NCI-H748 (cell line): ENCODE measurements at regions not wholly inside any gene's neighbourhood (a gene's known extent, or its start where the extent isn't known, plus 50 kb on each side); places are given as distances from the start of the nearest gene placed in this dataset.

ENCODE experiments used
- DNase-seq: peaks from one replicate; lab custom pipeline; 2025; ENCODE audit not compliant: unreplicated experiment; lab: John Stamatoyannopoulos, UW

- DNase-seq: no peak
These were observed 135.5 kb upstream of the SORCS3 start for GRCh38 chr10:104505521-104506042.

DNA sequence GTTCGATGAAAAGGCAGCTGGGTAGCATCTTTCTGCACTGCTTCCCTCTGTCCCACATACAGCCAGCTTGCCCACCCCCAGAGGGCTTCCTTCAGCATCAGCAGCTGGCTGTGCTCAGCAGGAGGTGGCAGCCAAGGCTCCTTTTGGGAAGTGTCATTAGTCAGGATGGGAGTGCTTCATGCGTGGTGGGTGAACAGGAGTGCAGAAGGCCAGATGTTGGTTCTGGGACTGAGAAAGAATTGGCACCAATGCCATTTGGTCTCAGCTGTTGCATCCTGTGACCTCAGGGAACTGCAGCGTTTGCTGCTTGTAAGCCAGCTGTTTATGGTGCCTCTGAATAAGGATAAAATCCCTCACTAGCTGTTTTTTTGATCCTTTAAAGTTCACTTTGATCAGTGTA, 131.1 kb upstream of the SORCS3 start:
- no peak for DNase-seq

DNA sequence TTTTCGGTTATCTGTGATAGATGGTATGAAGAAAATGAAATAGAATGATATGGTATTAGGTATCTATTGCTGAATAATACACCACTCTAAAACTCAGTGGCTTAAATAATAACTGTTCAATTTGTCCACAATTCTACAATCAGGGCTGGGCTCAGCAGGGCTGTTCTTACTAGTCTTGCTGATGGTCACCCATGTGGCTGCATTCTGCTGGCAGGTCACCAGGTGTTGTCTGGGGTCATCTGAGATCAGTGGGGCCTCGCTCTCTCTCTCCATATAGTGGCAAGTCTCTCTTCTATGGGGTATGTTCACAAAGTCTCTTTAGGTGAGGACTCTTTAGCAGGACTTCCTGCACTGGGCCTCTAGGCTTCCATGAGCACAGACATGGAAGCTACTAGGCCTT, 130.4 kb upstream of the SORCS3 start:
- no peak for DNase-seq

GRCh38 chr10:104512800-104513199, 128.3 kb upstream of the SORCS3 start:
- DNase-seq: no peak

DNA sequence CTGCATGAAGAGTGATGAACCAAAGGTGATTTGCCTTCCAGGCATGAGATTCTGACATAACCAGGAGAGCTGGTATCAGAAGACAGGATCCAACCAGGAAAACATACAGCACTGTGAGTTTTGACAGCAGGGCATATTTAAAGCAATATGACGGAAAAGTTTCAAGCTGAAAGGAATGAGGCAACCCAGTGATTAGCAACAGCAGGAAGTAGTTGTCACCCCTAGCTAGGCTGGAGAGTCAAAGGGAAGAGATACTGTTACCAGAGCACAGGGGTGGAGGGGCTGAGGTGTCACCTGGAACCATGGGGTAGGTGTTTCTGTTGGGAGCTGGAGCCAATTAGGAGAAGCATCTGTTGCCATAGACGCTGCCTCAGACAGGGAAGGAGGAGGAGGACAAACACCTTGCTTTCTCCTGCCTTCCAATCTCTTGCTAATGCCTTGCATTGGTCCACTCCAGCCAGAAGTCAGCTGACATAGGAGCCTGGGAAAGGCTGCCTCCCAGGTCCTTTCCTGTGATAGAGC, 125.4 kb upstream of the SORCS3 start:
- DNase-seq: peak; percentile 37

DNA sequence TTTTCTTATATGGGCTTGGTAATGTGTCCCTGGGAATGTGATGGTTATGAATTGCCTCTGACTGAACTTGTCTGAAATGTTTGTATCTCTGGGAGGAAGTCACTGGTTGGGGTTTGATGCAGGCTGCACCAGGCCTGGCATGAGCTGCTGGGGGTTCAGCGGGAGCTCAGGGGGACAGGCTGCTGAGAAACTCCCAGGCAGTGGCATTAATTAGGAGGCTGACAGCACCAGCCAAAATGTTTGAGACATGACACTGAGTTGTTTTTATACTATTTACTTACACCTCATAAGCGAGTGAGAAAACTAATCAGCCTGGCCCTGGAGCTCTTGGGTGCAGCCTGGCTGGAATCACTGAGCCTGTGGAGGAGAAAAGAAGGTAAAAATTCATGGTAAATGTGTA, 124.1 kb upstream of the SORCS3 start:
- no peak for DNase-seq

- DNase-seq: no peak
These were observed 123.1 kb upstream of the SORCS3 start for GRCh38 chr10:104517946-104518345.

- DNase-seq: no peak
These were observed 122.2 kb upstream of the SORCS3 start for GRCh38 chr10:104518891-104519290.

DNA sequence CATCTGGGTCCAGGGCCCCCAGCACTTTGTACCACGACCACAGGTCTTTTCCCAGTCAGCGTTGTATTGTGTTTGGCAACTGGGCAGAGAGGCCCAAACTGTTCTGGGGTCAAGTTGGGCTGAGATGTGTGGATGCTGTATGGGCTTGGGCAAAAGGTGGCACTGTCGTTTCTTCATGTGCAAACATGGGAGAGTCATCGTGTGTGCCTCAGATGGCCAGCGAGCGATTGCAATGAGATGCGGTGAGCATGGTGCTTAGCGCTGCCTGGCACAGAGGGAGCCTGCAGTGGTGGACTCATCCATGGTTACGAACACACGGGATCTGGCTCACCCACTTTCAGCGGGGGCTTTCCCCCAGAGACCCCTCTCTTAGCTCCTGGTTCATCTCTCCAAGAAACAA, 120.4 kb upstream of the SORCS3 start:
- no peak for DNase-seq

DNA sequence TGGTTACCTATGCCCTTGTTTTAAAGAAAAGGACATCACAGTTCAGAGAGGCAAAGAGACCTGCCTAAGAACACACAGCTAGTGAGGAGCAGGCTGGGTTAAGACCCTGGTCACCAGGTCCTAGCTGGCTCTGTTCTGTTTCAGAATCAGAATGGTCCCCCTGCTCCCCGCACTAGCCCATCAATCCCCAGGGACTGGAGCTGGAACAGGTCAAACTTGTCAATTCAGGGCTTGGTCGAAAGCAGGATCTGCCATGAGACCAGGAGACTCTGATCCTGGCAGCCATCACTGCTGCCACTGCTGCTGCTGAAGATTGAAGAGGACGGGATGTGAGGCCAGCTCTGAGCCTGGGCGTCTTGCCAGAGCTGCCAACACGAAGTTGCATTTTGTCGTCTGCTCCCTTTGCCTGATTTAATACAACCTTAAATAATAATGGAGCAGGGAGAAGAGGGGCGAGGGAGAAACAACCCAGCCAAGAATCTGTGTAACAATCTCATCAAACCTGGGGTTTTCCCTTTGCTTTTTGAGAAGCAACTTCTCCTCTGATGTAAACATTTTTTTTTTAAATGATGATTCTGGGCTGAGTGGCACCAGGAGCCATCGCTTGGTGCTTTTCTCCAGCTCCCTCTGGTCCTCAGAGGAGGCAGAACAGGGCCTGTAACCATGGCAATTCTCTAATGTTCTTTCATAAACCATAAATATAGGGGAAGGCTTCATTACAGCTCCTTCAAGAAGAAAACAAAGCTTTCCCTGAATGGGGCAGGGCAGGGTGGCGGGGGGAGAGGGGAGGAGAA, 119.0 kb upstream of the SORCS3 start:
- peak; percentile 5 for DNase-seq

GRCh38 chr10:104526188-104526587, 114.9 kb upstream of the SORCS3 start:
- DNase-seq: no peak

DNA sequence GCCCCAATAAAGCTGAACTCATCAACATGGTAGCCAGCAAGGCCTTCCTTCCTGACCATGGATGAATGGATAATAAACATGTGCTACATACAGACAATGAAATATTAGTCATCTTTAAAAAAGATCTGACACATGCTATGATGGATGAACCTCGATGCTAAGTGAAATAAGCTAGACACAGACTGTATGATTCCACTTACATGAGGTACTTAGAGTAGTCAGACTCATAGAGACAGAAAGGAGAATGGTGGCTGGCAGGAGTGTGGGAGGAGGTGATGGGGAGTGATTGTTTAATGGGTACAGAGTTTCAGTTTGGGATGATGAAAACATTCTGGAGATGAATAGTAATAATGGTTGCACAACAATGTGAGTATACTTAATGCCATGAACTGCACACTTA, 114.1 kb upstream of the SORCS3 start:
- DNase-seq: no peak

DNA sequence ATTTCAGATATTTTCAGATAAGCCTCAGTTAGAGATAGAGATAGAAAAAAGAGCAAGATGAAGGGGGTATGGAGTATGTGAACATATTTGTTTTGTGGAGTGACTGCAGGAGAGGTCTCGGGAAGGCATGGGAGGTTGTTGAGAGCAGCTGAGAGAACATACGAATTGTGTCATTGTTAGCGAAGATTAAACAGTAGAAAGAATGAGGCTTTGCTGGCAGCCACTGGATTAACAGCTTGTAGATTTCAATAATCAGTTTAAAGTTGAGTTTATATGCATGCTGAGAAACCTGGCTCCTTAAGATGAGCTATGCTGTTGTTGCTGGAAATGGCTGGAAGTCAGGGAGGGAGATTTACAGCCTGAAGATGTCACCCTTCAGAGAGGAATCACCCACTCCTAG, 100.9 kb upstream of the SORCS3 start:
- DNase-seq: no peak

GRCh38 chr10:104541820-104542219, 99.3 kb upstream of the SORCS3 start:
- DNase-seq: no peak

DNA sequence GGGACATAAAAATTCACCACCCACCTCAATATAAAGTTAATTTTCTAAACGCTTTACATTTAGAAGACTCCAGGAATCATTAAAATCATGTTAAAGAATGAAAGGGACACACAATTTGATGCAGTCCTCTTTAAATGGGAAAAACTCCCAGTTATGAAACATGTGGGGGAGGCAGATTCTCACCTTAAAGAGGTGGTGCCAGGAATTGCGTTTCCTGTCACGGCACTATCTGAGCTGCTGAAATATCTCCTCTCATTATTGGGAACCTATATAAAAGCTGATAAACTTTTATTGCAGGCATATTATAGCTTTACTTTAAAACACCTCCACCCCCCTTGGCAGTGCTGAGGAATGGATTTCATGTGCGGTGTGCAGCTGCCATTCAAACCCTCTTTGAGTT, 94.8 kb upstream of the SORCS3 start:
- no peak for DNase-seq

- DNase-seq: no peak
These were observed 94.3 kb upstream of the SORCS3 start for GRCh38 chr10:104546756-104547155.

GRCh38 chr10:104548090-104548489, 93.0 kb upstream of the SORCS3 start:
- no peak for DNase-seq

DNA sequence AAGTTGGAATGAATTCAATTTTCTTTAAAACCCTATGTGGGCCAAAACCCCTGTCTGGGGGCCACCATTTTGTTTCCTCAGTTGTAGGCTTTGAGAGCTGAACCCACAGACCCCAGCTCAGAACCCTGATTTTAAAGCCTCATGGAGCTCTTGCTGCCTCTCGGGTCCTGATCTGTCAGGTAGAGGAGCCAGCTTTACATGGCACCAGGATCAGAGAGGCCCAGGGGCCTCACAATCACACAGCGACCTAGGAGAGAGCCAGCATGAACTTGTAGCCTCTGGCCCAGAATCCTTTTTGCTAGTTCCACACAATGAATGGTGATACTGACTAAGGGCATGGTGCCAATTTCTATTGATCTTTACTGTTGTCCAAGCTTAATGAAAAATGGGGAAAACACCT, 84.3 kb upstream of the SORCS3 start:
- no peak for DNase-seq

GRCh38 chr10:104557966-104558365, 83.1 kb upstream of the SORCS3 start:
- no peak for DNase-seq

DNA sequence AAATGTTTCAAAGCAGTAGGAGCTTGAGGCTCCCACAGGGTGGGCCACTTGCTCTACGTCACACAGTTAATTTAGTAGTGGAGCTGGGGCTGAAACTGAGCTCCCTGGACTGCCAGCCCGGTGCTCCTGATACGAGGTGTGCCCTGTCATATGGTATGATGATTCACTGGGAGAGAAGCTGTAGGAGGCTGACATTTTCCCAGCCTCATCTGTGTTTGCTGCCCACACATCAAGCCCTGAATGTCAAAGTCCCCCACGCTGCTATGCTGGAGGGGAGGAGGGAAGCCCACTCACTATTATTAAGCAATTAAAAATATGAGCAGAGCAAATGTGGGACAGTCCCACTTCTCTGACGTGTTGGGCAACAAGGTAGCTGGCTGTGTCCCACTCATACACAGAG, 81.2 kb upstream of the SORCS3 start:
- no peak for DNase-seq

GRCh38 chr10:104563051-104563450, 78.0 kb upstream of the SORCS3 start:
- no peak for DNase-seq

- no peak for DNase-seq
These were observed 77.5 kb upstream of the SORCS3 start for GRCh38 chr10:104563548-104563947.

DNA sequence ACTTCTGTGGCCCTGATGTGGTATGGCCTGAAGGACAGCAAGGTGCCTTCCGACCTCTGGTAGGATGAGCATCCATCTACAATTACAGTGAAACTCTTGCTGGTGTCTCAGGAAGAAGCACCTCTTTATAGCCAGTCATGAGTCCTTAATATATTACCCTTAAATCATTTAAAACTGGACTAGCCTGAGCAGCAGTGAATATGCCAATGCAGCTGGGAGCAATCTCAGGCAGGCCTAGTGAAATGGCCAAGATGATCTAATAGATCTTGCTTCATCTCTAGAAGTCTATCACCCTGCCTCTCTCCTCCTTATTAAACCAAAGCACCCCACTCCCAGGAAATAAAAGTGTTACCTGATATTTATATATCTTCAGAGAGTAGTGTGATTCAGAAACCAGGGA, 66.7 kb upstream of the SORCS3 start:
- DNase-seq: no peak
